ENCODE measurements at regions not wholly inside any gene's neighbourhood (a gene's known extent, or its start where the extent isn't known, plus 50 kb on each side); places are given as distances from the start of the nearest gene placed in this dataset.

GRCh38 chr14:104403421-104404220 lies 175.9 kb upstream of the C14orf180 start:
- in situ Hi-C loops (cut with MboI), result no loop called here
- Histone ChIP-seq H3K27ac (ENCODE audit: extremely low read depth, low read depth, low read length) (no peak overlapping the region), H3K79me2 (ENCODE audit: control insufficient read depth, insufficient read depth, low read length) (no peaks in the 10 kb centered on the region), H3K4me3 (no peak overlapping the region), H3K9me1 (ENCODE audit: control insufficient read depth, insufficient read depth, low read length) (no peaks in the 10 kb centered on the region), H3K9ac (ENCODE audit: insufficient read depth in 1 of 2, low read depth in 2 of 2, low read length in 2 of 2) (no peak overlapping the region), H3K9me3 (replicated peaks; ENCODE audit: control insufficient read depth, insufficient read depth, low read depth, low read length) (no peaks in the 10 kb centered on the region), H3K27me3 (ENCODE audit: control insufficient read depth in 2 of 2, insufficient read depth in 2 of 2, low read length in 2 of 2) (peaks cover 0 to 6% of the 10 kb centered on the region in 2 experiments; a peak in 3 of 5 replicates), H3K4me1 (replicated peaks in 1 of 2; ENCODE audit: control insufficient read depth in 2 of 2, insufficient read depth in 2 of 2, low read length in 2 of 2) (no peaks in the 10 kb centered on the region), H2AFZ (ENCODE audit: low read depth, low read length) (no peak overlapping the region), H4K20me1 (replicated peaks; ENCODE audit: control insufficient read depth, insufficient read depth, low read length) (no peaks in the 10 kb centered on the region), H3K4me2 (ENCODE audit: insufficient read depth, low read length) (no peak overlapping the region), H3K36me3 (ENCODE audit: control insufficient read depth, insufficient read depth, low read length) (no peaks in the 10 kb centered on the region)
- no TSS peak for BruUV-seq (replicated peaks)
- FAIRE-seq (no peak), ATAC-seq (no peak), DNase-seq (ENCODE audit: extremely low read depth in 1 of 4, low spot score in 3 of 4) (no peak)
- 1% methylated on average over 7 of the region's 11 CpGs for WGBS (ENCODE audit: insufficient coverage, low coverage, missing lambda C conversion rate)
- ChIA-PET POLR2A (no interaction called here), CTCF (ENCODE audit: low intra/inter-chr PET ratio) (no interaction called here)
- intact Hi-C loops (cut with micrococcal nuclease), result no loop called here
- TF ChIP-seq SMAD1 (IDR thresholded peaks at IDR 0.05; ENCODE audit: low read depth, low read length, partially characterized antibody) (no peak), DLX4 (CRISPR knock-in tag; IDR thresholded peaks at IDR 0.05) (no peak), SREBF1 (IDR thresholded peaks at IDR 0.05; ENCODE audit: borderline replicate concordance, low read depth, low read length) (no peak), HNRNPH1 (optimal IDR thresholded peaks at IDR 0.05; ENCODE audit: low read depth, low read length) (no peak), RCOR1 (IDR thresholded peaks at IDR 0.05; ENCODE audit: borderline replicate concordance in 1 of 2, low read depth in 2 of 2, low read length in 2 of 2) (no peak)

All from K562 (cell line).